ENCODE measurements at regions not wholly inside any gene's neighbourhood (a gene's known extent, or its start where the extent isn't known, plus 50 kb on each side); places are given as distances from the start of the nearest gene placed in this dataset.

- no peak for TF ChIP-seq POLR2A (IDR thresholded peaks at IDR 0.05; ENCODE audit: low read length)
- no peak for TF ChIP-seq GATA1 (IDR thresholded peaks at IDR 0.05; ENCODE audit: low read depth, low read length)
Measured at GRCh38 chr1:88371436-88372023, 312.5 kb upstream of the PKN2 start.

Data from erythroblast (primary cell).